Stimulated activated CD8-positive, alpha-beta memory T cell treated with anti-CD3 and anti-CD28 coated beads, Interleukin-4, amount 100 ng/mL, for 1 hour (primary cell): ENCODE measurements at regions not wholly inside any gene's neighbourhood (a gene's known extent, or its start where the extent isn't known, plus 50 kb on each side); places are given as distances from the start of the nearest gene placed in this dataset.

Source experiments
- DNase-seq, 2 donors: peaks; one replicate each; pipeline ENCODE4 v3.0.0-alpha.2; 2020; ENCODE audit warnings: low read depth in 2 of 2, low spot score in 1 of 2

DNA sequence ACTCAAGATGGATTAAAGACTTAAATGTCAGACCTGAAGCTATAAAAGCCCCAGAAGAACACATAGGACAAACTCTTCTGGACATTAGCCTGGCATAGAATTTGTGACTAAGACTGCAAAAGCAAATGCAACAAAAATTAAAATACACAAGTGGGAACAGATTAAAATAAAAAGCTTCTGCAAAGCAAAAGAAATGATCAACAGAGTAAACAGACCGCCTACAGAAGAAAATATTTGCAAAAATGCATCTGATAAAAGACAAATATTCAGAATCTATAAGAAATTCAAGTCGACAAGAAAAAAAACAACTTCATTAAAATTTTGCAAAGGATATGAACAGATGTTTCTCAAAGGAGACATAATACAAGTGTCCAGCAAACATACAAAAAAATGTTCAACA lies 537.8 kb downstream of the SLITRK1 start:
- no peak for DNase-seq

DNA sequence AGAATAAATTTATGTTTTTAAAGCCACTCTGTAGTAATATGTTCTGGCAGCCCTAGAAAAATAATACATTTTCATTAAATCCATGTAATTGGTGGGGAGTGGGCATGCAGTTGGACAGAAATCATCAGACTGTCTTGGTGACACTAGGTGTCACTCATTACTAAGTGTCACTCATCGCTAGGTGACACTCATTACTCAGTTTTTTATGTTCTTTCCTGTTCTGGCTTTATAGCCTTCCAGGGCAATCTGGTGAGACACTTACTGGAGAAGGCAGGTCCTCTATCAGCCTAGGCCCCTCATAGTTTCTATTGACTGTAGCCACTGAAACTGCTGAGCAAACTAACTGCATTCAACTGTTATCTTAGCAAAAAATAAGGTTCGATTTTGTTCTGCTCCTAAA lies 542.1 kb downstream of the SLITRK1 start:
- no peak for DNase-seq

DNA sequence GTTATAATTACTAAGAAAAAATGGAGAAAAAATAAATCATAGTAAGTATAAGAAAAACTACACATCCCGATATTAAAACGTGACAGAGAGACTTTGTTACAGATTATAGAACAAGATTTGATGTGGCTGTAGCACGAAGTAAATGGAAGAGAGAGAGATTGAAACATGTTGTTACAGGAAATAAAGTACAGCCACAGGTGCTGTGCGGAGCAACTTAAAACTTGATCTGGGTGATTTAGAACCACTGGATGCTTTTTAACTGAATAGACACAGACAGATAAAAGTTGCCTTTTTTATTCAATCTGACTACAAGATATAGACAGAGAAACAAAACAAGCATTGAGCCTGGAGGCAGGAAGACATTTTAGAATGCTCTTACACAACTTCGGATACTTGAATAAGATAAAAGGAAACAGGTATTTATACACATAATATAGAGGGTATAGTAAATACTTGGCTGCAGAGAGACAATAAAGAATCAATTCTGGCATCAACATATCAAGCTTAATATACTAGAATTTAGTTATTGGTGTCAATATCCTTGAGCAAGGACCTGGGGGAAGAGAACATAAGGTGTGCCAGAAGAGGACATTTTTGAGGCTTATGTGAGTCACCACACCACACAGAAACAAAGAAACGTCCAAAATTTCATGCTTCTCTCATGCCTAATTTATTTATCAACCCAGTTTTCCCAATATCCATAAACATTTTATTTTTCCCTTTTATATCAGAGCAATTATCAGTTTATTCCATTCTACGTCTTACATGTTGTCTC lies 548.5 kb downstream of the SLITRK1 start:
- DNase-seq = no peak

DNA sequence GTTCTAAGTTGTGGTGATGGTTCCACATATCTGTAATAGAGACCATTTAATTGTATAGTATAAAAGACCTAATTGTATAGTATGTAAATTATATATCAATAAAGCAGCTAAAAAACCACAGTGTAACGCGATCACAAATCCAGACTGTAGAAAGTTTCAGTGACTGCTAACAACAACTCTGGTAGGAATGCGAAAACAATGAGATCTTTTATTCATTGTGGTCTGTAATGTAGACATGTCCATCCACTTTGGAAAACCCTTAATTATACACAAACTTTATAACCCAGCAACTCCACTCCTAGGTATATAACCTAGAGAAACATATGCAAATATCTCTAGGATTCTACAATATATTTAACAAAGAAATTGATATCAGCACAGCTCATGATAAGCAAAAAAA lies 549.5 kb downstream of the SLITRK1 start:
- no peak for DNase-seq

DNA sequence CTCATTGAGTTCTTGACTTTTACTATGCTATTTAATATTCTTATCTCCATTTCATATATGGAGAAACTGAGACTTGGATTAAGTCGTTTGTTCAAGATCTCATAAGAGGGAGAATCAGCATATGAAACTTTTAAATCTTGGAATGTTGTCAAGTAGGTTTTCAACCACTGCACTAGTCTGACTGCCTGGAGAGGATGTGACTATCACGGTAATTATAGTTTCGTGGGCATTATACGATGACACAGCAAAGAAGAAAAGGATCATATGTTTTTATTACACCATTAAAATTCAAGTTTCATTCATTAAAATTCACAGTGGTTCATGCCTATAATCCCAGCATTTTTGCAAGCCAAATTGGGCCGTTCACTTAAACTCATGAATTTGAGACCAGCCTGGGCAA lies 555.2 kb downstream of the SLITRK1 start:
- no peak for DNase-seq

DNA sequence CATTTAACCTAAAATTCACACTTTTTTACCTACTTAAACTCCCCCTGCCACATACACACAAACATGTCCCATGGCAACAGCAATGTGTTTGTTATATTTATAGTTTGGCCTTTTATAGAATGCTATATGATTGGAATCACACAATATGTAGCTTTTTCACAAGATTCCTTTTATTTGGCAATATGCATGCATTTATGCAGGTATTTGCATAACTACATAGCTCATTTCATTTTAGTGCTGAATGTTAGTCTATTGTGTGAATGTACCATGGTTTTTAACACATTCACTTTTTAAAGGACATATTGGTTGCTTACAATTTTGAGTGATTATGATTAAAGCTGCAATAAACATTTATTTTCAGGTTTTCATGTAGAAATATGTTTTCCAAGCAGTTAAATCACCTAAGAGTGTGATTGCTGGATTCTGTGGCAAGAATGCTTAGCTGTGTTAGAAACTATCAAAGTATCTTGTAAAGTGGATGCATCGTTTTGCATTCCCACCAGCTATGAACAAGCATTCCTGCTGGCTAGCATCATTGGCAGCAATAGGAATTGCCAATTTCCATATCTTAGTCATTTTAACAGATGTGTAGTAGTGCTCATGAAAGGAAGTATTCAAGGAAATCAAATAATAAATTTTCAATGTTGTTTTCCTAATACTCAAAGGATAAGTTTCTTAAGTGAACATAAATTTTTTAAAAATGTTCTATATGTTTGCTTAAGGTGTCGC lies 557.0 kb downstream of the SLITRK1 start:
- no peak for DNase-seq

DNA sequence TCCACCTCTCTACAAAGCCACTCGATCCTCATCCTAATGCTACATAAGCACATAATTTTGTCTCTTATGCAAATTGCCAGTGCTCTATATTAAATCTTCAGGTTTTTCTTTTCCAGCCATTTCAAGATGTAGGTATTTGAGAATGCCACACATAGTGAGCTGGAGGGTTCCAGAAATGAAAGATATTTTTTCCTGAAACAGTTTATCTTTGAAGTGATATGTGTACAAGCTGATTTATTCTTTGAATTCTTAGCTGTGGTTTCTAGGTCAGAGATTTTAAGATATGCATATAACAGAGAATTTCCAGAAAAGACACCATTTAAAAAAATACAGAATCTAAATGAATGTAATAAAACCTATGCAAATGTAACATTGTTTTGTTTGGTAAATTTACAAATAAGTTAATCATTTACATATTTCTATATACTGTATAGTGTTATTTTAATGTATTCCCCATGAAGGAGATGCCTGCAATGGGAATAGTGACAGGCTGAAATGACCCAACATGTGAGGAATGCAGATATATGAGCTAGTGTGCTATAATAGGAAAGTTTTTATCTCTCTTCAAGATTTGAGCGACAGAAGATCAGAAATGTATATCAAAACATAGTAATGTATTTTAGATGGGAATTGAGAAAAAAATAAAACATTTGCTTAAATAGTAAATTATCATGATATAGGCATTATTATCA lies 570.2 kb downstream of the SLITRK1 start:
- no peak for DNase-seq

DNA sequence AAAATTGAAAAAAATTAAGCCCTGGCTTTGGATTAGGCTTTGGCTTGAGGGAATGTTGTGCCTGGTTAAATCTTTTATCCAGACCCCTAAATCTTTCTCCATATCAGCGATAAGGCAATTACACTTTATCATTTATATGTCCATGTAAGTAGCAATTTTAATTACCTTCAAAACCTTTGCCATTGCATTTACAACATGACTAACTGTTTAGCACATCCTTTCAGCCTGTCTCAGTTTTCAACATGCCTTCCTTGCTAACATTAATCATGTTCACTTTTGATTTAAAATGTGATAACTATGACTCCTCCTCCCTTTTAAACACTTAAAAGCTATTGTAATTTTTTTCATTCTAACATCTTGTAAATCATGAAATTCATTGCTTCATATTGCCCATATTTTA lies 583.7 kb downstream of the SLITRK1 start:
- no peak for DNase-seq

DNA sequence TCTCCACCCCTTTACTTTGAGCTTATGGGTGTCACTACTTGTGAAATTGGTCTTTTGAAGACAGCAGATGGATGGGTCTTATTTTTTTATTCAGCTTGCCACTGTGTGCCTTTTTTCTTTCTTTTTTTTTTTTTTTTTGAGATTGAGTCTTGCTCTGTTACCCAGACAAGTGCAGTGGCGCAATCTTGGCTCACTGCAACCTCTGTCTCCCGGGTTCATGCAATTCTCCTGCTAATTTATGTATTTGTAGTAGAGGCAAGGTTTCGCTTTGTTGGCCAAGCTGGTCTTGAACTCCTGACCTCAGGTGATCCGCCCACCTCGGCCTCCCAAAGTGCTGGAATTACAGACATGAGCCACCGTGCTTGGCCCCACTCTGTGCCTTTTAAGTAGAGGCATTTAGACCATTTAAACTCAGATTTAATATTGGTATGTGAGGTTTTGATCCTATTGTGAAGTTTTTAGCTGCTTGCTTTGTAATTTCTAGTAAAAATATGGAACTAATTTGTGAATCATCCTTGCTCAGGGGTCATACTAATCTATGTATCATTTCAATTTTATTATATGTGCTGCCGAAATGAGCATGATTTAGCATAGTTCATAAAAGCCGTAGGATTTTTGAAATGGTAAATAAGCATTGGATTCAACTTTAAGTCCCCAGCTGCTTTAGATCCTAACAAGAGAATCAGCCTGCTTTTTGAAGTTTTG lies 584.5 kb downstream of the SLITRK1 start:
- DNase-seq = no peak

DNA sequence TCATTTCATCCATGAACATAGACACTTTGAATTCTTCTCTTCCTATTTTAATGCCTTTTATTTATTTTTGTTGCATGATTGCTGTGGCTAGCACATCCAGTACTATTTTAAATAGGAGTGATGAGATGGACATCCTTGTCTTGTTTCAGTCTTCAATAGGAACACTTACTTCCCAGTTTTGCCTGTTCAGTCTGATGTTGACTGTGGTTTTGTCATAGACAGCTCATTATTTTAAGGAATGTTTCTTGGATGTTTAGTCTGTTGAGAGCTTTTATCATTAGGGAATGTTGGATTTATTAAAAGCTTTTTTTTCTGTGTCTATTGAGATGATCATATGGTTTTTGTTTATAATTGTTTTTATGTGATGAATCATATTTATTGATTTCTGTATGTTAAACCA lies 586.6 kb downstream of the SLITRK1 start:
- no peak for DNase-seq

DNA sequence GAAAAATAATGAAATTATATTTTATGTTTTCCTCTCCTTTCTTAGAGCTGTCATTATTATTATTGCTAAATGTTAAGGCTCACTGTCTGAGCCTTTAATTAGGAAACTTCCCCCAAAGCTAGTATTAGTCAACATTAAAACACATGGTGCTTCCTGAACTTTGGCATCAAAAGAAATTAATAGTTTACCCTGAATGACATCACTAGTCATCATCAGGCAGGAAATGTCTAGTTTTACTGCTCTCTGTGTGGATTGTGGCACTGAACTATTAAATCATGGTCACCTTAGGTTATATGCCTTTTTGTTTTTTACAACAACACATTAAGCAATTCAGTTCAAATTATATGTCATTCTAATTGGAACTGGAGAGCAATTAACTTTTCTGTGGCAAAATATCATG lies 595.5 kb downstream of the SLITRK1 start:
- no peak for DNase-seq

DNA sequence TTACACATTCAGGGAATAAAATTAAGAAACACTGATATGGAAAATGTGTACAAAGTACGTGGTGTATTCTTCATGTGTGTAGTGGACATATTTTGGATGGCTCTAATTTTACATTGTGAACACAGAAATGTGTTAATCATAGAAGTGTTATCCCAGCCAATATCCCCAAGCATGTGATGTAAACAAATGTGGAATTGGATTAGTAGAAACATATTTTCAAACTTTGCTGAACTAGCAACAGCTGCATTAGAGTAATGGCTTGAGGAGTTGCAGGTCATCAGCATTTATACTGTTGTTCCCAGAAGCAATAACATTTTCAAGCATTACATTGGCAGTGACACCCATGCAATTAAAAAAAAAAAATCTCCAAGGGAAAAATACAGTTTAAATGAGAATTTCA lies 600.6 kb downstream of the SLITRK1 start:
- DNase-seq = no peak

DNA sequence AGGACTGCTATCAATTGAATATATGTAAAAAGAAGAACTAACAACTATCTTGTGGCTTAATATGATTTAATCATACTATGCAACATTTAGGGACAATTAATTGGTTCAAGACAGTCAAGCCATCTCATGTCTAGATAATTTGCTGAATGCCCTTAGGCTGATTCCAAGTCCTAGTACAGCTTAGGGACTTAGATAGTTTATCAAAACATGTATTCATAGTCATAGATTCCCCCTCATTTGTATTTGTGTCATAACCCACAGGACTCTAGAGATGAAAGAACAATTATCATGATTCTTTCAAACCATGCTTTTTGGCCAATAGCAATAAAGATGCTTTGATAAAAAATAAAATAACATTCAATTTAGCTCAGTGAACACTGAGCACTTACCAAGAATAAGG lies 607.6 kb downstream of the SLITRK1 start:
- no peak for DNase-seq

DNA sequence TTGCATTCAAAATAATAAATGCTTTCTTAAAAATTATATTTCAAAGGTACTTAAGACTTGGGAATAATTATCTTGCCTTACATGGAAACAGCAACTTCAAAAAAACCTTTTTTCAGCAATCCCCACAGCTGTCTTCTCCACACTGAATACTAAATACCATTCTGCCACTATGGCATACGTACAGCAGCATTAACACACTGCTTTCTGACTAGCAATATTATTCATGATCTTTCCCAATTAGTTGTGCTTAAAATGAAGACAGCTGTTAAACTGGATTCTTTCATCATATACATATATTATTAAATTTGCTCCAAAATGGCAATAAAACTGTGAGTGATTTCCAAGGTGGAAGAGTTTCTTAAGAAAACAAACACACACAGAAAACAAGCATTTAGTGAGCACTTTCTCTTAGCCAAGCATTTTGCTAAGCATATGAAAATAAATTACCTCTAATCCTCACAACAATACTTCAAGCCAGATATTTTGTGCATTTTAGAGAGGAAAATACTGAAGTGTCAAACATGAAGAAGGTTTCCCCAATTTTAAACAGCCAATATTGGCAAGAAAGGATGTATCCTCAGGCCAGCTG lies 609.5 kb downstream of the SLITRK1 start:
- DNase-seq = no peak

DNA sequence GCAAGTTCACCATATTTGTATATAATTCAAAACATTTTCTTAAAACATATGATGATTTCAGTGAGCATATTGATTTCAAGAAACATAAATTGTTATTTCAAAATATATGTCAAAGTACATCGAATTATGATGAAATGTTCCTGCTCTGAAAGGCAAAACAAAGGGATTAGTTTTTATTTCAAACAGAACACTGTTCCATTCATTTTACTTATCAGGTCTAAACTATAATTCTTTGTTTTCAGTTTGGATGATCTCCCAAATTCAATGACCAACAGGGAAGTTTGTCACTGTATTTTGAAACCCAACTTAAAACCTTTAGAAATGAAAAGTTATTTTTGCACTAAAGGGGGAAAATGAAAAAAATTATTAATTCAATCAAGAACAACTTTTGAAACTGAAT lies 610.2 kb downstream of the SLITRK1 start:
- DNase-seq = no peak

DNA sequence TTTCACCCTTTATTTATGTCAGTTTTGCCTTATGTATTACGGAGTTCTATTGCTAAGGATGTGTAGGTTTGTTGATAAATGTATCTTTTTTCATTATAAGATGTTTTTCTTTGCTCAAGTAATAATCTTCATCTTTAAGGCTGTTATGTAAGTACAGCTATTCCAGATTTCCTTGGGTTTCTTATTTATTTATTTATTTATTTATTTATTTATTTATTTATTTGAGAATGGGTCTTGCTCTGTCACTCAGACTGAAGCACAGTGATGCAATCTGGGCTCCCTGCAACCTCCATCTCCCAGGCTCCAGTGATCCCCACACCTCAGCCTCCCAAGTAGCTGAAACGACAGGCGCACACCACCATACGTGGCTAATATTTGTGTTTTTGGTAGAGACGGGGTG lies 617.0 kb downstream of the SLITRK1 start:
- DNase-seq = no peak

DNA sequence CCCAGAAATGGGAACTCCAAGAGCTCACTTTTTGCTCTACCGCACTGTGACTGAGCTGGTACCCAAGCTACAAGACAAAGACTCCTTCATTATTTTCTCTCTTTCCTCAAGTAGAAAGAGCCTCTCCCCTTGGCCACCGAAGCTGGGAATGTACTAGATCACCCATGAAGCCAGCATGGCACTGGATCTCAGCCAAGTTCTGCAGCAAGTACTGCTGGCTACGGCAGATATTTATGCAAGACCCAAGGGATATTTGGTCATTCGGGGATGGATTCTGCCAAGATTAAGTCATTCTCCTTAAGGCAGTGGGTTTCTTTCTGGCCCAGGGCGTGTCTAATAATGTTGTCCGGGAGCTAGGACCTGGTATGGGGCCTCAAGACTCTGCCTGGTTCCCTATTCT lies 633.5 kb downstream of the SLITRK1 start:
- no peak for DNase-seq

DNA sequence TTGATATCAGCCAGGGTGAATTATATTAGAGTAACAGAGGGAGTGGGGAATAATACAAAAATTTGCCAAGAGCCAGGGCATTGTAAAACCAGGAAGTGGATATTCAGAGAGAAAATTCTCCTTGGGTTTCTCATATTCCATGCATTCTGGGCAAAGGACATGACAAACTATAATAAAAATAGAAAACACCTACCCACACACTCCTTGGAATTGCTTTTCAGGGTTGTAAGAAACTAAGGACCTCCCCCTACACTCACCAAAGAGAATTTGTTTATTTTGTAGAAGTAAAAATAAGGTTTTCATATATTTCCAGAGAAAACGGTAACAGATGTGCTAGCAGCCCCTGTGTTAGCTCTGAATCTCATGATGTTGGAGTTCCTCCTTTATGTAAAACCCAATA lies 649.6 kb downstream of the SLITRK1 start:
- no peak for DNase-seq

DNA sequence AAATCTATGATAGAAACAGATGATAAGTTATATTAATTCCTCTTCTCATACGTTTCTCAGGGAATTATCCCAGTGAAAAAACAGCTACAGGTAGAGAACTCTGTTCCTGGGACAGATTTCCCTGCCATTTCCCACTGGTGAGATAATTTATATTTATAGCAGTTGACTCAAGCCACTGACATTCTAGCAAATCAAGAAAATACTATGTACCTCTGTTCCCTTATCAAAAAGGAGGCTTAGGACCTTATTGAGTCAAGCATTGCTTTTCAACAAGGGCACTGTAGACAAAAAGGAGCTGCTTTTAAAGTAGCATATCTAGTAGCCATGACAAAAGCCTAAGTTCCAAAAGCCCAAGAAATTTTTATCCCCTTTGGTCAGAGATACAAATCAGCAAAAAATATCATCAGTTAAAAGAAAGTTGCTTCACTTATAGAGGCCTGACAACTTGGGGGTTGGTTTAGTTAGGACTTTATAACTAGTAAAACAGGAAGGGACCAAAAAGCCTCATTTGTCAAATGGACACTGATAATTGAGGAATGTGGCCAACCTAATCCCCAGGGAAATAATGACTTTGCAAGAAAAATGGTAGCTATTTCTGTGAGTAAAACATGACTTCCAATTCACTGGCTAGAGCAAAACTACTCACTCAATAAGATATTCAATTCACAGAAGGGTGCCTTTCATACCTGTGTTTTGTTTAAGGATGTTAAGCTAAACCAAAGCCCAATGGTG lies 652.5 kb downstream of the SLITRK1 start:
- no peak for DNase-seq

DNA sequence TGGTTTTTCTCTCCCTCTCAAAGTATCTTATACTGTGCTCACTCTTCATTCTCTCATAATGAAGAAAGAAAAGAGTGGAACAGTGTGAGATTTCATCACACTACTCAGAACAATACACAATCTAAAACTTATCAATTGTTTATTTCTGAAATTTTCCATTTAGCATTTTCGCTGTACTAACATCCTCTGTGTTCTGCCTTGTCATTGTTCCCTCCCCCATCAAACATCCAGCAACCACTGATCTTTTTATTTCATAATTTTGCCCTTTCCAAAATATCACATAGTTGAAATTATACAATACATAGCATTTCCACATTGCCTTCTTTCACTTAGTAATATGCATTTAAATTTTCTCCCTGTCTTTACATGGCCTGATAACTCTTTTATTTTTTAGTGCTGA lies 658.7 kb downstream of the SLITRK1 start:
- DNase-seq = no peak

DNA sequence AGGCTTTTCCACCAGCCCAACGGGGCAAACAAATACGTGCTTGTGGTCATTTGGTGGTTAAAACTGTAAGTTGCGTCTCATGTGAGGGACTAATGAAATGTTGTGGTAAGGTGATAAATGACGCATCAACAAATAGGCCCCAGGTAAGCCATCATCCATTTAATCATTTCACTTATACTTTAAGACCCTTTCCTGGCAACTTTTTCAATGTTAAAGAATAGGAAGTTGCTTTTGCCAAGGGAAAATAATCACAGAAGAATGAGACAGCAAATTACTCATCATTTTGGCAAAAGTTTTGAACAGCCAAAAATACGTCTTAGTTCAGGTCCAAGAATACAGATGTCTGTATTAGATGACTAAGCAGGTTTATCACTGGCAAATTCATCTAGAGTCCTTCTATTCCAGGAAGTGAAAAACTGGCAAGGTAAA lies 660.4 kb downstream of the SLITRK1 start:
- no peak for DNase-seq
